Mesenchymal stem cell (in vitro differentiated cells and primary cell): ENCODE measurements at regions not wholly inside any gene's neighbourhood (a gene's known extent, or its start where the extent isn't known, plus 50 kb on each side); places are given as distances from the start of the nearest gene placed in this dataset.

Source experiments
- DNase-seq: peaks from one replicate; pipeline ENCODE4 v3.0.0-alpha.2; 2013
- H2AFZ ChIP-seq: one replicate; pipeline ENCODE4 v1.6.1; 2013; ENCODE audit warnings: low read depth, mild to moderate bottlenecking, control low read depth, inconsistent platforms, low read length, moderate library complexity
- H2AK5ac ChIP-seq: 2 replicates; pipeline ENCODE4 v1.6.1; 2013; ENCODE audit warnings: low read length, moderate library complexity, mild to moderate bottlenecking, inconsistent platforms; ENCODE audit not compliant: severe bottlenecking
- H2BK120ac ChIP-seq: one replicate; pipeline ENCODE4 v1.6.1; 2013; ENCODE audit warnings: low read depth, mild to moderate bottlenecking, inconsistent platforms, low read length, moderate library complexity
- H2BK12ac ChIP-seq, 2 experiments: one replicate each; pipeline ENCODE4 v1.6.1; 2013; ENCODE audit warnings: inconsistent platforms in 2 of 2, low read length in 2 of 2, mild to moderate bottlenecking in 2 of 2, moderate library complexity in 2 of 2, control low read depth in 1 of 2
- H2BK15ac ChIP-seq: one replicate; pipeline ENCODE4 v1.6.1; 2013; ENCODE audit warnings: mild to moderate bottlenecking, low read depth, inconsistent platforms; ENCODE audit not compliant: poor library complexity, severe bottlenecking
- H2BK5ac ChIP-seq: 2 replicates; pipeline ENCODE4 v1.6.1; 2013; ENCODE audit warnings: low read depth, mild to moderate bottlenecking, low read length, control low read depth, inconsistent platforms; ENCODE audit not compliant: poor library complexity, severe bottlenecking
- H3K14ac ChIP-seq, 2 experiments: one replicate each; pipeline ENCODE4 v1.6.1; 2013; ENCODE audit warnings: inconsistent platforms in 2 of 2, low read length in 2 of 2, control low read depth in 1 of 2, mild to moderate bottlenecking in 1 of 2, moderate library complexity in 1 of 2
- H3K18ac ChIP-seq, 2 experiments: one replicate each; pipeline ENCODE4 v1.6.1; 2013; ENCODE audit warnings: inconsistent platforms in 2 of 2, low read length in 2 of 2, control low read depth in 1 of 2, low read depth in 1 of 2, mild to moderate bottlenecking in 1 of 2
- H3K23ac ChIP-seq, 2 experiments: one replicate each; pipeline ENCODE4 v1.6.1; 2013; ENCODE audit warnings: inconsistent platforms in 2 of 2, low read length in 2 of 2, mild to moderate bottlenecking in 2 of 2, moderate library complexity in 2 of 2, control low read depth in 1 of 2
- H3K27ac ChIP-seq: 2 replicates; pipeline ENCODE4 v1.5.1; 2013; ENCODE audit warnings: mild to moderate bottlenecking, moderate library complexity, low read length, control low read depth, inconsistent platforms; ENCODE audit not compliant: poor library complexity, severe bottlenecking
- H3K27me3 ChIP-seq, 2 experiments: 2 replicates each; pipeline versions ENCODE4 v1.6.1 to v1.7.0; 2013; ENCODE audit warnings: low read length in 2 of 2, mild to moderate bottlenecking in 2 of 2, moderate library complexity in 2 of 2, control low read depth in 1 of 2, inconsistent platforms in 1 of 2; ENCODE audit not compliant: control insufficient read depth in 1 of 2, insufficient read depth in 1 of 2
- H3K36me3 ChIP-seq, 2 experiments: 2 replicates each; pipeline versions ENCODE4 v1.6.1 to v1.7.0; 2013; ENCODE audit warnings: low read length in 2 of 2, control low read depth in 1 of 2, inconsistent platforms in 1 of 2, low read depth in 1 of 2, mild to moderate bottlenecking in 1 of 2; ENCODE audit not compliant: insufficient read depth in 2 of 2, control insufficient read depth in 1 of 2
- H3K4ac ChIP-seq, 2 experiments: one replicate each; pipeline ENCODE4 v1.6.1; 2013; ENCODE audit warnings: inconsistent platforms in 2 of 2, low read length in 2 of 2, mild to moderate bottlenecking in 2 of 2, moderate library complexity in 2 of 2, control low read depth in 1 of 2, low read depth in 1 of 2
- H3K4me1 ChIP-seq: 2 replicates; pipeline ENCODE4 v1.6.1; 2013; ENCODE audit warnings: low read depth, low read length, control low read depth; ENCODE audit not compliant: control insufficient read depth, insufficient read depth
- H3K4me2 ChIP-seq: 2 replicates; pipeline ENCODE4 v1.6.1; 2013; ENCODE audit warnings: low read length, mild to moderate bottlenecking, inconsistent platforms; ENCODE audit not compliant: poor library complexity, severe bottlenecking
- H3K4me3 ChIP-seq, 2 experiments: 2 replicates each; pipeline versions ENCODE4 v1.5.1 to v1.7.0; 2013; ENCODE audit warnings: low read length in 2 of 2, mild to moderate bottlenecking in 2 of 2, control low read depth in 1 of 2, low read depth in 1 of 2; ENCODE audit not compliant: insufficient read depth in 1 of 2
- H3K79me1 ChIP-seq: replicated peaks from 2 replicates; pipeline ENCODE4 v1.6.1; 2013; ENCODE audit warnings: mild to moderate bottlenecking, control low read depth, low read length, inconsistent platforms; ENCODE audit not compliant: poor library complexity, severe bottlenecking
- H3K9ac ChIP-seq: 2 replicates; pipeline ENCODE4 v1.7.0; 2013; ENCODE audit warnings: mild to moderate bottlenecking, low read length, moderate library complexity
- H3K9me3 ChIP-seq: 2 replicates; pipeline ENCODE4 v1.7.0; 2013; ENCODE audit warnings: mild to moderate bottlenecking, low read length; ENCODE audit not compliant: control insufficient read depth
- H4K8ac ChIP-seq: one replicate; pipeline ENCODE4 v1.6.1; 2013; ENCODE audit warnings: inconsistent platforms, mild to moderate bottlenecking, low read length, moderate library complexity
- H4K91ac ChIP-seq: one replicate; pipeline ENCODE4 v1.6.1; 2013; ENCODE audit warnings: mild to moderate bottlenecking, low read length, inconsistent platforms
- whole genome bisulfite sequencing: methylation state at CpG from one replicate; pipeline ENCODE4 v1.1.7; 2013; ENCODE audit warnings: mixed read lengths; 5-methylcytosine and 5-hydroxymethylcytosine counted together

GRCh38 chr2:33666879-33667278, 67.8 kb upstream of the FAM98A start:
- no peak overlapping the region for H2AFZ ChIP-seq
- 67% methylated on average over 3 of the region's 4 CpGs for WGBS
- H3K4me1 ChIP-seq: no peaks in the 10 kb centered on the region
- no peak overlapping the region for H3K23ac ChIP-seq
- H2BK15ac ChIP-seq: no peak overlapping the region
- no peak overlapping the region for H2BK120ac ChIP-seq
- no peak overlapping the region for H2BK12ac ChIP-seq
- H4K91ac ChIP-seq: no peak overlapping the region
- H3K18ac ChIP-seq: no peak overlapping the region
- no peak overlapping the region for H2BK5ac ChIP-seq
- no peak overlapping the region for H3K27ac ChIP-seq
- H3K9me3 ChIP-seq: peaks cover 9% of the 10 kb centered on the region
- peaks cover 4 to 5% of the 10 kb centered on the region in 2 experiments for H3K27me3 ChIP-seq
- H3K4ac ChIP-seq: no peak overlapping the region
- H3K9ac ChIP-seq: no peak overlapping the region
- no peak overlapping the region for H4K8ac ChIP-seq
- H3K4me3 ChIP-seq: no peak overlapping the region
- no peak overlapping the region for H2AK5ac ChIP-seq
- no peak overlapping the region for H3K14ac ChIP-seq
- no peaks in the 10 kb centered on the region for H3K79me1 ChIP-seq
- no peak overlapping the region for H3K4me2 ChIP-seq
- DNase-seq: no peak
- H3K36me3 ChIP-seq: no peaks in the 10 kb centered on the region

GRCh38 chr2:33665039-33665438, 65.9 kb upstream of the FAM98A start:
- Histone ChIP-seq H4K8ac (no peak overlapping the region), H3K23ac (no peak overlapping the region), H3K4me2 (no peak overlapping the region), H2BK120ac (no peak overlapping the region), H3K4me3 (no peak overlapping the region), H3K79me1 (no peaks in the 10 kb centered on the region), H3K27ac (no peak overlapping the region), H2AFZ (no peak overlapping the region), H2BK12ac (no peak overlapping the region), H3K36me3 (no peaks in the 10 kb centered on the region), H4K91ac (no peak overlapping the region), H2AK5ac (no peak overlapping the region), H3K4me1 (no peaks in the 10 kb centered on the region), H3K27me3 (no peaks in the 10 kb centered on the region), H2BK15ac (no peak overlapping the region), H3K14ac (no peak overlapping the region), H3K4ac (no peak overlapping the region), H3K9ac (no peak overlapping the region), H3K18ac (no peak overlapping the region), H3K9me3 (peaks cover 9% of the 10 kb centered on the region), H2BK5ac (no peak overlapping the region)
- WGBS: 100% methylated on average over 1 of the region's 1 CpG
- no peak for DNase-seq

- 88% methylated on average over 10 of the region's 10 CpGs for WGBS
These were observed 61.5 kb upstream of the FAM98A start for GRCh38 chr2:33660416-33661123.

DNA sequence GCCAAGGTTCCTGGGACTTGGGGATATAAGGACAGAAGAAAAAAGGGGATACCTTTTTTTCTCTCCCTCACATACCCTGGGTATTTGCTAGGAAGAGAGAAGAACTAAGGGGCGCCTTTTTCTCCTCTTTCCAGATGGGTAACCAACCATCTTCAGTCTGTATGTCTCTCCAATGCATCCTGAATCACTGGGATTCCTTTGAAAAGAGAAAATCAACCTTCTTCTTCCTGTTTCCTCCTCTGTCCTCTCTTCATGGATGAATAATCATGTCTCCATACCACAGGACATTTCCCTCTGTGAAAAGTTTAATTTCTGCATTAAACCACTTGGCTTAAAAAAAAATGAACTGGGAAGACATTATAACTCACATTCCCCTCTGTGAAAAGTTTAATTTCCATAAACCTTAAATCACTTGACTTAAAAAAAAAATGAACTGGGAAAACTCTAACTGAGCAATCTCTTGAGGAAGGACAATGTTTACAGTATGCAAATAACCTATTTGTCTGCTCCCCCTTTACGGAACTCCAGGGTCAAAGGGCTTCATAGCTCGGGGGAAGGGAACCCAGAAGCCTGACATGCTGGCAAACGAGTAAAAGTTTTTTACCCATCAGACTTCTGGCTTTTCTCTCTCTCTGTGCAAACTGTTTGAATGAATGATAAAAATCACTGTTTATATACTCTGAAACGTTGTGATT, 56.7 kb upstream of the FAM98A start:
- H4K8ac ChIP-seq: no peak overlapping the region
- H2BK5ac ChIP-seq: no peak overlapping the region
- no peaks in the 10 kb centered on the region for H3K79me1 ChIP-seq
- no peak overlapping the region for H3K4me3 ChIP-seq
- no peak for DNase-seq
- no peak overlapping the region for H4K91ac ChIP-seq
- 52% methylated on average over 4 of the region's 5 CpGs for WGBS
- peaks cover 3% of the 10 kb centered on the region for H3K4me1 ChIP-seq
- H3K36me3 ChIP-seq: no peaks in the 10 kb centered on the region
- no peaks in the 10 kb centered on the region for H3K27me3 ChIP-seq
- no peaks in the 10 kb centered on the region for H3K9me3 ChIP-seq
- H2BK12ac ChIP-seq: no peak overlapping the region
- no peak overlapping the region for H3K14ac ChIP-seq
- no peak overlapping the region for H3K4me2 ChIP-seq
- no peak overlapping the region for H2BK15ac ChIP-seq
- no peak overlapping the region for H2BK120ac ChIP-seq
- peak overlapping the region; percentile 73 for H3K27ac ChIP-seq
- peak overlapping the region; percentile 85 for H2AK5ac ChIP-seq
- H3K23ac ChIP-seq: no peak overlapping the region
- no peak overlapping the region for H3K9ac ChIP-seq
- no peak overlapping the region for H2AFZ ChIP-seq
- H3K4ac ChIP-seq: no peak overlapping the region
- H3K18ac ChIP-seq: no peak overlapping the region

More at GRCh38 chr2:33660416-33661123, 61.5 kb upstream of the FAM98A start:
- H3K27me3 ChIP-seq: no peaks in the 10 kb centered on the region
- no peak overlapping the region for H3K4ac ChIP-seq
- H3K18ac ChIP-seq: no peak overlapping the region
- no peak overlapping the region for H2BK5ac ChIP-seq
- no peak overlapping the region for H2BK12ac ChIP-seq
- no peak overlapping the region for H3K27ac ChIP-seq
- H3K79me1 ChIP-seq: no peaks in the 10 kb centered on the region
- no peak overlapping the region for H4K91ac ChIP-seq
- H3K9ac ChIP-seq: no peak overlapping the region
- H3K9me3 ChIP-seq: peaks cover 9% of the 10 kb centered on the region
- no peak overlapping the region for H2AK5ac ChIP-seq
- H3K4me3 ChIP-seq: no peak overlapping the region
- no peak for DNase-seq
- H2BK15ac ChIP-seq: no peak overlapping the region
- no peak overlapping the region for H2AFZ ChIP-seq
- H3K4me1 ChIP-seq: no peaks in the 10 kb centered on the region
- H3K23ac ChIP-seq: no peak overlapping the region
- H4K8ac ChIP-seq: no peak overlapping the region
- H2BK120ac ChIP-seq: no peak overlapping the region
- no peak overlapping the region for H3K14ac ChIP-seq
- no peak overlapping the region for H3K4me2 ChIP-seq
- H3K36me3 ChIP-seq: no peaks in the 10 kb centered on the region
